GM21529 (cell line): ENCODE measurements at regions not wholly inside any gene's neighbourhood (a gene's known extent, or its start where the extent isn't known, plus 50 kb on each side); places are given as distances from the start of the nearest gene placed in this dataset.
"Not testable (repeated sequence)": the region's sequence is repeated elsewhere in the genome, so short reads cannot be mapped to it uniquely, and the experiment has no call there.

Experiments
- ATAC-seq: cut with Tn5 transposase; IDR thresholded peaks from one replicate; pipeline ENCODE4 v1.9.1; 2021; ENCODE audit not compliant: unreplicated experiment

- no peak for ATAC-seq
These were observed 253.8 kb upstream of the CDH11 start for GRCh38 chr16:65375651-65376050.

- no peak for ATAC-seq
These were observed 251.2 kb upstream of the CDH11 start for GRCh38 chr16:65373097-65373496.

GRCh38 chr16:65372171-65372570 lies 250.3 kb upstream of the CDH11 start:
- no peak for ATAC-seq

GRCh38 chr16:65365732-65366715 lies 244.2 kb upstream of the CDH11 start:
- ATAC-seq = no peak

GRCh38 chr16:65356721-65357120 lies 234.9 kb upstream of the CDH11 start:
- not testable (repeated sequence) for ATAC-seq

GRCh38 chr16:65355706-65356105 lies 233.8 kb upstream of the CDH11 start:
- ATAC-seq = no peak

- ATAC-seq = no peak
These were observed 231.3 kb upstream of the CDH11 start for GRCh38 chr16:65353183-65353582.

- ATAC-seq = no peak
These were observed 227.8 kb upstream of the CDH11 start for GRCh38 chr16:65349626-65350025.

- no peak for ATAC-seq
These were observed 221.7 kb upstream of the CDH11 start for GRCh38 chr16:65343556-65343955.

GRCh38 chr16:65342231-65342866 lies 220.5 kb upstream of the CDH11 start:
- ATAC-seq = no peak

- no peak for ATAC-seq
These were observed 217.2 kb upstream of the CDH11 start for GRCh38 chr16:65339062-65339461.

- no peak for ATAC-seq
These were observed 214.3 kb upstream of the CDH11 start for GRCh38 chr16:65336160-65336559.

GRCh38 chr16:65334081-65334480 lies 212.2 kb upstream of the CDH11 start:
- ATAC-seq = no peak

GRCh38 chr16:65333283-65333682 lies 211.4 kb upstream of the CDH11 start:
- ATAC-seq = no peak

- ATAC-seq = no peak
These were observed 205.5 kb upstream of the CDH11 start for GRCh38 chr16:65327346-65327745.

GRCh38 chr16:65323655-65324237 lies 201.9 kb upstream of the CDH11 start:
- no peak for ATAC-seq

- no peak for ATAC-seq
These were observed 197.9 kb upstream of the CDH11 start for GRCh38 chr16:65319621-65320231.

- no peak for ATAC-seq
These were observed 196.9 kb upstream of the CDH11 start for GRCh38 chr16:65318590-65319257.

GRCh38 chr16:65318138-65318537 lies 196.3 kb upstream of the CDH11 start:
- ATAC-seq = no peak

GRCh38 chr16:65316808-65317207 lies 194.9 kb upstream of the CDH11 start:
- no peak for ATAC-seq
